Type B pancreatic cell (in vitro differentiated cells): ENCODE measurements at regions not wholly inside any gene's neighbourhood (a gene's known extent, or its start where the extent isn't known, plus 50 kb on each side); places are given as distances from the start of the nearest gene placed in this dataset.
A peak's percentile ranks its signal among the peaks of the same experiment; 100 is the strongest.

Experiments
- DNase-seq: peaks from one replicate; pipeline ENCODE4 v3.0.0; 2021; ENCODE audit warnings: mixed read lengths; ENCODE audit not compliant: unreplicated experiment; ENCODE audit errors: extremely low spot score
- H3K27ac Mint-ChIP-seq: 2 replicates; pipeline ENCODE4 v1.8.0; 2021; ENCODE audit warnings: mild to moderate bottlenecking, mixed read lengths
- H3K27me3 Mint-ChIP-seq: 2 replicates; pipeline ENCODE4 v1.8.0; 2021; ENCODE audit warnings: mixed read lengths
- H3K36me3 Mint-ChIP-seq: 2 replicates; pipeline ENCODE4 v1.8.0; 2021; ENCODE audit warnings: mixed read lengths
- H3K4me1 Mint-ChIP-seq: one replicate; pipeline ENCODE4 v1.8.0; 2021; ENCODE audit warnings: mixed read lengths; ENCODE audit not compliant: unreplicated experiment
- H3K4me3 Mint-ChIP-seq: 2 replicates; pipeline ENCODE4 v1.8.0; 2021; ENCODE audit warnings: mild to moderate bottlenecking, mixed read lengths
- H3K9me3 Mint-ChIP-seq: 2 replicates; pipeline ENCODE4 v1.8.0; 2021; ENCODE audit warnings: mixed read lengths
- TF ChIP-seq, protein P1 (sequence below): fragments of 200-600 bp; sonication (generic); conservative IDR thresholded peaks from 2 replicates; pipeline ENCODE4 v1.5.0; 2021; ENCODE audit warnings: antibody characterized with exemption, mild to moderate bottlenecking

DNA sequence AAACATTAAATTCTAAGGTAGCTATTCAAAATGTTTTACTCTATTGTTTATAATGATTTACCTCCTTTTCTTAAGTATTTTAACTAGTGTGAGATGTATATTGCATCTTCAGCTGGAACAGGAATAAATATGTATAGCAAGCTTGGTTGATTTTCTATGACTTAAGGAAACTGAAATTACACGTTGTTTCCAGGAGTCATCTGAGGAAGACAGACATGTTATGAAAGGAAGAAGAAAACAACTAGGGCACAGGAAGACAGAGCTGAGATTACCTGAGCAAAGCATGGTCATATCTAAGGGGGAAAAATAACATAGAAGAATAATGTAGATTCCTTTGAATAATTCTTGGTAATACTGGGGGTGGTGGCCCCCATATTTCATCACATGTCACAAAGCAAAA is 210.9 kb upstream of the SEMA3E start:
- no peaks in the 10 kb centered on the region for H3K4me1 Mint-ChIP-seq
- no peaks in the 10 kb centered on the region for H3K9me3 Mint-ChIP-seq
- no peak overlapping the region for H3K27ac Mint-ChIP-seq
- no peaks in the 10 kb centered on the region for H3K36me3 Mint-ChIP-seq
- no peak for DNase-seq
- no peak overlapping the region for H3K4me3 Mint-ChIP-seq
- TF ChIP-seq, protein P1, sequence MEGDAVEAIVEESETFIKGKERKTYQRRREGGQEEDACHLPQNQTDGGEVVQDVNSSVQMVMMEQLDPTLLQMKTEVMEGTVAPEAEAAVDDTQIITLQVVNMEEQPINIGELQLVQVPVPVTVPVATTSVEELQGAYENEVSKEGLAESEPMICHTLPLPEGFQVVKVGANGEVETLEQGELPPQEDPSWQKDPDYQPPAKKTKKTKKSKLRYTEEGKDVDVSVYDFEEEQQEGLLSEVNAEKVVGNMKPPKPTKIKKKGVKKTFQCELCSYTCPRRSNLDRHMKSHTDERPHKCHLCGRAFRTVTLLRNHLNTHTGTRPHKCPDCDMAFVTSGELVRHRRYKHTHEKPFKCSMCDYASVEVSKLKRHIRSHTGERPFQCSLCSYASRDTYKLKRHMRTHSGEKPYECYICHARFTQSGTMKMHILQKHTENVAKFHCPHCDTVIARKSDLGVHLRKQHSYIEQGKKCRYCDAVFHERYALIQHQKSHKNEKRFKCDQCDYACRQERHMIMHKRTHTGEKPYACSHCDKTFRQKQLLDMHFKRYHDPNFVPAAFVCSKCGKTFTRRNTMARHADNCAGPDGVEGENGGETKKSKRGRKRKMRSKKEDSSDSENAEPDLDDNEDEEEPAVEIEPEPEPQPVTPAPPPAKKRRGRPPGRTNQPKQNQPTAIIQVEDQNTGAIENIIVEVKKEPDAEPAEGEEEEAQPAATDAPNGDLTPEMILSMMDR, result no peak
- no peaks in the 10 kb centered on the region for H3K27me3 Mint-ChIP-seq

DNA sequence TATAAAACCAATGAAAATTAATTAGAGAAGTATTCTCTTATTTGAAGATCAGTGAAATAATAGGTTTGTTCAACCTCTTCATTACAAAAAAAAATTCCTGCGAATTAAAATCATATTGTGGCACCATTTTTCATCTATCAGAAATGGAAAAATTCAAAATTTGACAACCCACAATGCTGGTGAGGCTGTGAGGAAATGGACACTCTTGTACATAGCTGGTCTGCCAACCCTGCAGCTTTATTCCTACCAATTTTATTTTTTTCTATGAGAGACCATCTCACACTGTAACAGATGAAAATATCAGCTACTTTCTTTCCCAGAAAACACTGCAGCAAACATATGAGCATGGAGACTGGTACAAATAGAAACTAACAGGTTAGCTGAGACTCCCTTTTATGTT is 208.8 kb upstream of the SEMA3E start:
- H3K4me3 Mint-ChIP-seq, result no peak overlapping the region
- no peak for DNase-seq
- no peaks in the 10 kb centered on the region for H3K9me3 Mint-ChIP-seq
- H3K4me1 Mint-ChIP-seq, result no peaks in the 10 kb centered on the region
- TF ChIP-seq, protein P1, result no peak
- H3K36me3 Mint-ChIP-seq, result no peaks in the 10 kb centered on the region
- no peaks in the 10 kb centered on the region for H3K27me3 Mint-ChIP-seq
- H3K27ac Mint-ChIP-seq, result no peak overlapping the region

DNA sequence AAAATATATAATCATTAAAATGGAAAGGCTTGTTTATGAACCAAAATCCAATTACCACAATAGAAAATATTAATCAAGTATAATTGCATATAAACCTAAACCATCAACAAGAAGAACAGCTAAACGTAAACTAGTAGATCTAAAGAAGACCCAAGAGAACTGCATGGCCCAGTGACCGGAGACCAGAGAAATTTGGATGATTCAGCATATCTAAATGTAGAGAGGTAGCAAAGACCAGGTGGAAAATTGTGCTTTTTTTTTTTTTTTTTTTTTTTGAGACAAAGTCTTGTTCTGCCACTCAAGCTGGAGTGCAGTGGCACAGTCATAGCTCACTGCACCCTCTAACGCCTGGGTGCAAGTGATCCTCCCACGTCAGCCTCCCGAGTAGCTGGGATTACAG is 207.2 kb upstream of the SEMA3E start:
- no peak overlapping the region for H3K4me3 Mint-ChIP-seq
- no peaks in the 10 kb centered on the region for H3K36me3 Mint-ChIP-seq
- H3K27ac Mint-ChIP-seq, result no peak overlapping the region
- no peak for DNase-seq
- TF ChIP-seq, protein P1, result no peak
- H3K27me3 Mint-ChIP-seq, result no peaks in the 10 kb centered on the region
- H3K4me1 Mint-ChIP-seq, result no peaks in the 10 kb centered on the region
- no peaks in the 10 kb centered on the region for H3K9me3 Mint-ChIP-seq

DNA sequence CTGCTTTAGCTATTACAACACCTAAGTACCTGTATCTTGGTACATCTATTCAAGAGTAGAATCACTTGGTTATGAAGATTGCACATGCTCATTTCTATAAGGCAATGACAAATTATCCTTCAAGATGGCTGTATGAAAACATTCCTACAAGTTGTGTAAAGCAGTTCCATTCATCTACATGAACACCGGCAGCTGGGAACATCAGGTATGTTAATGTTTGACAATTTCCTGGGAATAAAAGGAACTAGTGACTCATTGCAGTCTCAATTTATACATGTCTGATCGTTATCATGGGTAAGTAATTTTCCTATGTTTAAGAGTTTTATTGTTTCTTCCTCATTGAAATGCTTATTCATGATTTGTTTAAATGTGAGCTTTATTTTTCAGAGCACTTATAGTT is 203.2 kb upstream of the SEMA3E start:
- Mint-ChIP-seq H3K9me3 (no peaks in the 10 kb centered on the region), H3K27me3 (no peaks in the 10 kb centered on the region), H3K36me3 (no peaks in the 10 kb centered on the region), H3K27ac (peak overlapping the region; percentile 10), H3K4me1 (peaks cover 6% of the 10 kb centered on the region), H3K4me3 (no peak overlapping the region)
- TF ChIP-seq, protein P1, result no peak
- DNase-seq, result no peak

GRCh38 chr7:83851551-83851950 is 202.6 kb upstream of the SEMA3E start:
- peaks cover 6% of the 10 kb centered on the region for H3K4me1 Mint-ChIP-seq
- H3K27ac Mint-ChIP-seq, result no peak overlapping the region
- no peak for DNase-seq
- H3K36me3 Mint-ChIP-seq, result no peaks in the 10 kb centered on the region
- H3K4me3 Mint-ChIP-seq, result no peak overlapping the region
- TF ChIP-seq, protein P1, result no peak
- no peaks in the 10 kb centered on the region for H3K9me3 Mint-ChIP-seq
- H3K27me3 Mint-ChIP-seq, result no peaks in the 10 kb centered on the region

DNA sequence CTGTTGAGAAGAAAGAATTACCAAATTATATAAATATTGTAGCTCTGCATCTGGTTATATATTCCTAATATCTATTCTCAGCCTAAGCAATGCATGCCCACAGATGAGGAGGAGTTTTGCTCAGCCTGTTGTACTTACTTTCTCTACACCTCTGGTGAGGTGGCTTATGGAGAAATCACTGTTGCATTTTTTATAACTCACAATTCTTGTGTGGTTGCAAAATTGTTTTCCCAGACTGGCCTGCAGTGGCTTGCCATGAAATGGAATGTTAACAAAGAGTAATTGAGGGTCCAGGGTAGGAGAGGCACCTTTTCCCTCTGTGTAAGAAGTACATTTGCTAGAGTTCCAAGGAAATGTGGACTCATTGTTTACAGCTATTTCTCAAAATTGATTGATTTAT is 202.0 kb upstream of the SEMA3E start:
- H3K27me3 Mint-ChIP-seq, result no peaks in the 10 kb centered on the region
- H3K27ac Mint-ChIP-seq, result no peak overlapping the region
- peaks cover 6% of the 10 kb centered on the region for H3K4me1 Mint-ChIP-seq
- DNase-seq, result no peak
- no peak overlapping the region for H3K4me3 Mint-ChIP-seq
- no peaks in the 10 kb centered on the region for H3K36me3 Mint-ChIP-seq
- H3K9me3 Mint-ChIP-seq, result no peaks in the 10 kb centered on the region
- TF ChIP-seq, protein P1, result no peak
